HuH-7 (cell line): ENCODE measurements at regions not wholly inside any gene's neighbourhood (a gene's known extent, or its start where the extent isn't known, plus 50 kb on each side); places are given as distances from the start of the nearest gene placed in this dataset.

ENCODE experiments used
- DNase-seq: peaks from one replicate; pipeline ENCODE4 v3.0.0; 2011; ENCODE audit warnings: low spot score

DNA sequence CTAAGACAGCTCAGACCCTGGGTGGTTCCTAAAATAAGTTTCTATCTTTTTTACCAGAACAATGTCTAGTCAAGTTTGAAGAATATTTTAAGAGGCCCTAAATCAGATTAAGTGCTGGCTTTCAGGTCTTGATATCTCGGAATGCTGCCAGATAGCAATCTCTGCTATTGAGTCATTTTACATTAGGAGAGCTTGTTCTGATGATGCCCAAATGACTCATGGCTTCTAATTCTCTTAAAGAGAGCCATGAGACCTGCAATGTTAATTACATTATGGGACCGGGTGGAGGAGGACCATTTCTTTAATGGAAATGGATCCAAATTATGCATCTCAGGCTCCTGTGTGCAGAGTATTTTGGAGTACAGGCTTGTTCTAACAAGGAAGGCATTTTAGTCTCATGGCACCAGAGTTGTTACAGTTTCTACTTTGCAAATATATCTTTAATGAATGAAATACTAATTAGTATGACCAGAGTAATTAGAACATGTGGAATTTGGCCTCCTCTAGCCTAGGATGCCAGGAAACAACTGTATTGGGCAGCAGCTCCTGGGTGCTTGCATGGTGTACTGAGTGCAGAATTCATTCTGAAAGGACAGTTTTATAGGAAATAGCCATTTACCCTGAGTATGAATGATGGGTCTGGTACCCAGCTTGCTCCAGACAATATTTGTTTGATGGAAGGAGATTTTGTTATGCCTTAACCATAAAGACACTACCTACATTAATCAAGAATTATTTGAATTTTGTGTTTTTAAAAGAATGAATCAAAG lies 94.0 kb upstream of the SULT1C3 start:
- DNase-seq = no peak

DNA sequence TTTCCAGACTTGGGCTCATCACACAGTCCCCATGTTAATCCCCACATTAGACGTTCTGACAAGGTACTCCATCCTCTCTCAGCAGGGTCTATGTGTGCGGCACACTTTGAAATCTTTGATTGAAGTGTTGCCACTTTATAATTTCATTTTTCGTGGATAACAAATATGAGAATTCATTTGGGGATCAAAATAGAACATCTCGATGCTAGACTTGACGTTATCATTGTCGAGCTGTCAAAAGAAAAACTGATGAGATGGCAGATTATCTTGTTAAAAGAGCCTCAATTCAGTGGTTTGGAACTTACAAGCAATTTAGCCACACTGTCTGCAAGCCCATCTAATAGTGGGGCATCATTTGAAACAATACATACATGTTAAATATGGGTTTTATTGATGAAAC lies 91.2 kb upstream of the SULT1C3 start:
- DNase-seq = no peak

DNA sequence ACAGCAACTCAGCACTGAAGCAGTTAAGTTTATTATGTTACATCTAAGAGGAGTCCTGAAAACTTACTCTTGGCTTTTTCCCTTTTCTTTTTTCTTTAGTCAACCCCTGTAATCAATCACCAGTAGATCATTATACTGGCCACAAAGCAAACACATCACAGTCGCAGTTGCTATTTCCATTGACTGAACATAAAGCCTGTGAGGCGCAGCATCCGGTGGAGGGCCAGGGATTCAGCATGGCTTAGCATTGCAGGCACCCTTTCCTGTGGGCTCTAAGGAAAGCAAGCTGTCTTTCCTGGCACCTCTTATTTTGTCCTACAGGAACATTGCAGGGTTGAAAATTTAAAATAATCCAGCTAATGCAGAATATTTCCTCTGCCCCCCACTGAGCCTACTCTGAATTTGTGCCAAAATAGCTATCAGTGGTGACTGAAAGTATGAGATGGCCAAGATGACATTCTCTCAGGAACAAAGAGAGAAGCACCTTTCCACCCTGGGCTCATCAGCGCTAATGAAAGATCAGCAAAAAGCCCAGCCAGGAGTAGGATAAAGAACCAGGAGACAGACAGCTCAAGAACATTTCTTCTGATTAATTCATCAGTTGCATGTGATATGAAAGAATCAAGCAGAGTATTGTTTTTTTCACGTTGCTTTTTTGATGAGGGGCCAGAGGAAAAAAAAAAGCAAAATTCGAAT lies 85.3 kb upstream of the SULT1C3 start:
- no peak for DNase-seq

DNA sequence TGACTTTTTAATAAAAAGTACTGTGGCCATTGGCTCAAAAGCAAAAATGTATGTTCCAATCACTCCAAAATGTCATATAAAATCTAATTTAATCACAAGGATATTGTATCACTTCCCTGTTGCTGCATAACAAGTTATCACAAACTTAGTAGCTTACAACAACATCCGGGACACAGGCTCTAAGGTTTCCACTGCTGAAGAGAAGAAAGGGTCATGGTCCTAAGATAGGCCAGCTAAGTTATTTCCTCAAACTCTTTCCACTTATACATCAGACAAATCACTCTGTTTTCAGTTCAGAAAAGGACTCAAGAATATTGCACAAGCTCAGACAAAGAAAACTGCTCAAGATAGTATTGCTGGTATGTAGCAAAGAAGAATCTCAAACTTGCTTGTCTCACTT lies 78.5 kb upstream of the SULT1C3 start:
- no peak for DNase-seq

DNA sequence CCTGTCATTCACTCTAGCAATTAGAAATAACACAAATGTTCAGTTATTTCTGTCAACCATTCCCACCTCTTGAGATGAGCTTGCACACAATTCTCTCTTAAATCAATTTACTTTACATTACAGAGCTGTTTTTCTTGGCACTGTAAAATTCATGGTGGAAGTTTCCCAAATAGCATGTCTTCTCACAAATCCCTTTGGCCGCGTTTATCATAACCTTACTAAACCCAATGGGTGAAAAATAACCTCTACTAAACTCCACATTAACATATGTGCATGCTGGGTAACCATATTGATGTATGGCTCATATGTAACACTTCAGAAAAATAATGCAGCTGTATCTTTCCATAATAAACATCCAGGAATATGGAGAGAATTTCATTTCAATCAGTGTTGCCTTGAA lies 75.5 kb upstream of the SULT1C3 start:
- no peak for DNase-seq

DNA sequence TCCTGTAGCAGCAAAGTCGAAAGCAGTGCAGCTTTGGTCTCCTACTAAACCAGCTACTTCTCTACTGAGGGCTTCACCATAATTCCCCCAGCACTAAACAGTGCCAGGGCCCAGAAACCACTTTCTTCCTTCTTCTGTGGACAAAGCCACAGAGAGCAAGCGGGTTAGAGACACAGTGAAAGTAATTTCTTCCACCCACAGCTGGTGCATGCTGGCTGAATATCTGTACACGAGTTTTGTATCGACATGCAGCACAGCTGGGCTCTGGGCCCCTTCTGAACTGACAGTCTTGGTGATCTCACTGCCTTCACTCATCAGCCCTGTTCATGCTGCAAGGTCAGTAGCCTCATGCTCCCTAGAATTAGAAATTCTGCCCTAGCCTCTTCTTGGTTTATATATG lies 74.0 kb upstream of the SULT1C3 start:
- DNase-seq = no peak

DNA sequence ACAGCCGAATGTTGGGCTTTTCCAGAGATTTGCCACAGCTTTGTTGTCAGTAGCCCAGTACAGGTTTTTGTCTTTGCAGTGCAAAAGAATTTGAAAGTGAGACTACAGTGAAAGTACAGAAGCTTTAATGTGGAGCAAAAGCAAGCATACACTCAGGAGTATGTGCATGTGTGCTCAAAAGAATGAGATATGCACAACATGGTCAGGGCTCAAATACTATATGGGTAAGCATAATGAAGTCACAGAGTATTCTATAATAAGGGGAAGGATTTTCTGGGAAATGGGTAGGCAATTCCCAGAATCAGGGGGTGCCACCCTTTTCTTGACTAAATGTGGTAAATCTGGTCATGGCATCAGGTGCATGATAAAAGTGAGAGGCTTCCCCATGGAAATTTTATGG lies 72.1 kb upstream of the SULT1C3 start:
- DNase-seq = no peak

DNA sequence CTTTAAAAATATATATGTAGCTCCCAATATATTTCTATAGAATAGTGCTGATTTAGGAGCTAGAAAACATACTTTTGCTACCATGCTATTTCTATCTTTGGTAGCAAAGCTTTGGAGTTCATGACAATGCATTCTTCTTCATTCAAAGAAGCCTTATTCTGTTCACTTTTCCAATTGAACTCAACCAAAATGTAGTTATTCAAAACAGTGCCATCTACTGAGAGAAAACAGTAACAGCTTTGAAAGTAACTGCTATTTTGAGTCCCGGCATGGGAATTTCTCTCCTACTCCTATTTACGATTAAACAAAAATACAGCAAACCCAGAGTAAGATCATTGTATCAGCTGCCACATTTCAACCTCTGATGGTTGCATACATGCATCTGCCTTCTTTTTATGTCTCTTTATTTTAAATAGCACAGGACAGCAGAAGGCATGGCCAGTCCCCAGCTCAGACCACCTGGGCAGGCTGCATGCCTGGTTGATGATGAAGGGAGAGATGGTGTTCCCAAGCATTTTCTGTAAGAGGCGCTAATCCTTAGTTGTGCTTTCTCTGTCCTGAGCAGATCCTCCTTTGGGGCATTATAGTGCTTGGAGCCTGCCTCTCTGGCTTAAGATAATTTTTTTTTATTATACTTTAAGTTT lies 69.7 kb upstream of the SULT1C3 start:
- peak; percentile 8 for DNase-seq

DNA sequence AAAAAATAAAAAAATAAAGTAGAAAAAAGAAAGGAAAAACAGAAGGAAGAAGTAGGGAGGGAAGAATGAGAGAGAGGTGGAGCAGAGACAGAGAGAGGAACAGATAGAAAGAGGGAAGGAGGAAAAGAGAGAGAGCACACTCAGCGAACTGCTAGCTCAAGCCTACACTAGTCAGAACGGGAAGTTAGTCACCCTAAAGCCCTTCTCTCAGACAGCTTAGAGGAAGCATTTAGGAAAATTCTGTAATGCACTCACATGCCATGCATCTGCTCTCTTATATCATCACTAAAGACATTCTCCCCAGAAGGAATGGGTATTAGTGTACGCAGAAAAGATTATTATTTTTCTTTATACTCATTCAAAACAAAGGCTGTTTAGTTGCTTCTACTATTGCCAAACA lies 68.1 kb upstream of the SULT1C3 start:
- DNase-seq = no peak

DNA sequence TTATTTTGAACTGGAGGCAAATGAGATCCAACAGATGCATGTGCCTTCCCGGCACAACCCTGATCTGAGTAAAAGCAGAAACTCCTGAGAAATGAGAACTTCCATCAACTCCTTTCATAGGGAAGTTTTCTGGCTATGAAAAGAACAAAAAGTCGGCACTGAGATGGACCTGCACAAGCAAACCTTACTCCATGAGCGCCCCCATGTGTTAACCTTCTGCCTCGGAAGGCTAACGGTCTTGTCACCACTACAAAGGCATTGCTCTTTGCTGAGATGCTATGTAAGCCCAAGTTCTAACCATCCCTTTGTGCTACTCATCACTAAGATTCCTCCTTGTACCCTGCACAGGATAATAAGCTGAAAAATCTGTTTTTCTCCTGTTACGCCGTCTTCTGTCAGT lies 57.3 kb upstream of the SULT1C3 start:
- peak; percentile 25 for DNase-seq

DNA sequence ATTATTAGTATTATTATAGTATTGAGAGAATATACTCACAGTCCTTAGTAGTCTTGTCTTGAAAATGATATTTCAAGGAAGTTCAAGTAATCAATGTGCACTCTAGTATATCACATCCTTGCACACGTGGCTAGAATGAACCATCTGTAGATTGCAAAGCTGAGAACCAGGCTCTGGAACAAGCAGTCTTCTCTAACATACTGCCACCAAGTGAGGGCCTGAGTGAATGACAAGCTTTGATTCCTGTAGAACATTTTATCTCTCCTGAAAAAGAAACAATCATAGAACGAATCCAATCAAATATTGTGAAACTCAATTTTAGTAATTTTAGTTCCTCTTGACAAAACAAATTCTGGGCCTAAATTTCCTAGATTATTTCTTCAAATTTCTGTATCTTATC lies 55.3 kb upstream of the SULT1C3 start:
- DNase-seq = peak; percentile 14

DNA sequence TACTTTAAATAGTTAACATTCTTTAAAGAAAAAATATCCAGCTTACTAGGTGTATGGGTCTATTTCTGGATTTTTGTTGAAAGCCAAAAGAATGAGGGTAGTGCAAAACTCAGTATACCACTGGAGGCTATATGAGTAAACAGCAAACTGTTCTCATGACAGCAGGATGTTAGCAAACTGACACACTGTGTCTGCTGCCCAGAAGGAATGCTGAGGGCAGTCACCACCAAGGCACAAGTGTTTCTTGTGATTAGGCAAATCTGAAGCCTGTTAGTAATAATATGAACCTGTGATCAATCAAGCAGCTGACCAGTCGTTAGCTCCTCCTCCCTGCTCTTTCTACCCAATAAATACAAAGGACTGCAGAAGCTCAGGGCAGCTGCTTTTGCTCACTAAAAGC lies 50.5 kb upstream of the SULT1C3 start:
- no peak for DNase-seq
